Fibroblast of lung (primary cell): ENCODE measurements at regions not wholly inside any gene's neighbourhood (a gene's known extent, or its start where the extent isn't known, plus 50 kb on each side); places are given as distances from the start of the nearest gene placed in this dataset.

ENCODE experiments used
- CTCF ChIP-seq, 2 donors: IDR thresholded peaks in 1 of 2; conservative IDR thresholded peaks in 1 of 2; 1 replicate in 1 of 2; 2 replicates in 1 of 2; pipeline ENCODE4 v1.5.1; 2011 to 2012; ENCODE audit warnings: low read length in 2 of 2, control low read depth in 1 of 2, inconsistent platforms in 1 of 2, low read depth in 1 of 2, mild to moderate bottlenecking in 1 of 2
- EZH2 ChIP-seq: IDR thresholded peaks from 2 replicates; pipeline ENCODE4 v1.5.1; 2012; ENCODE audit warnings: low read length, control low read depth, mild to moderate bottlenecking; ENCODE audit errors: missing control alignments

- no peak for TF ChIP-seq CTCF (conservative IDR thresholded peaks at IDR 0.05 in 1 of 2, IDR thresholded peaks at IDR 0.05 in 1 of 2; ENCODE audit: low read depth in 1 of 2, low read length in 2 of 2)
- TF ChIP-seq EZH2 = no peak
Observed at GRCh38 chr4:104642521-104642920, 147.8 kb upstream of the CXXC4 start.
